ENCODE measurements at regions not wholly inside any gene's neighbourhood (a gene's known extent, or its start where the extent isn't known, plus 50 kb on each side); places are given as distances from the start of the nearest gene placed in this dataset.

- H2BK15ac ChIP-seq (ENCODE audit: low read length): no peak overlapping the region
- no peak overlapping the region for H3K23ac ChIP-seq (ENCODE audit: insufficient read length)
- H2BK20ac ChIP-seq (ENCODE audit: low read length): no peak overlapping the region
- H2BK5ac ChIP-seq (ENCODE audit: low read depth, low read length): no peak overlapping the region
- no peak for DNase-seq (ENCODE audit: low read depth in 1 of 2, low spot score in 2 of 2)
- 85% methylated on average over 6 of the region's 6 CpGs; no CpG with 5 or more reads in 1 of the 2 experiments for WGBS, 2 experiments (ENCODE audit: extremely low coverage in 1 of 2, insufficient coverage in 1 of 2, insufficient read length in 1 of 2, insufficient replicate concordance in 2 of 2, low coverage in 1 of 2, low lambda C conversion rate in 2 of 2, missing lambda C conversion rate in 1 of 2)
- H2BK120ac ChIP-seq (replicated peaks; ENCODE audit: low read depth, low read length): no peak overlapping the region
- H3K23me2 ChIP-seq (ENCODE audit: low read depth, low read length): no peaks in the 10 kb centered on the region
- H3K4ac ChIP-seq (replicated peaks; ENCODE audit: insufficient read length, low read depth, low read length): no peak overlapping the region
- no peaks in the 10 kb centered on the region for H3K79me1 ChIP-seq (ENCODE audit: low read depth, low read length)
- H3K4me1 ChIP-seq (replicated peaks in 1 of 4; ENCODE audit: control insufficient read depth in 3 of 4, insufficient read depth in 4 of 4, low read length in 3 of 4): no peaks in the 10 kb centered on the region
- no peak overlapping the region for H3K4me3 ChIP-seq (ENCODE audit: extremely low read depth in 1 of 4, insufficient read depth in 2 of 4, low read depth in 3 of 4, low read length in 4 of 4)
- H4K5ac ChIP-seq (ENCODE audit: insufficient read length, low read depth, low read length): no peak overlapping the region
- H3K79me2 ChIP-seq (ENCODE audit: control insufficient read depth in 1 of 2, insufficient read depth in 2 of 2, low read length in 2 of 2): no peaks in the 10 kb centered on the region
- H3K9me3 ChIP-seq (ENCODE audit: insufficient read depth in 2 of 2, low read depth in 1 of 2, low read length in 1 of 2): no peaks in the 10 kb centered on the region
- H3K27me3 ChIP-seq (replicated peaks in 1 of 4; ENCODE audit: control insufficient read depth in 3 of 4, extremely low read depth in 1 of 4, insufficient read depth in 3 of 4, low read length in 3 of 4): no peaks in the 10 kb centered on the region
- H3K14ac ChIP-seq (ENCODE audit: insufficient read length): no peak overlapping the region
- H3K27ac ChIP-seq (ENCODE audit: low read depth, low read length): no peak overlapping the region
- H3K56ac ChIP-seq (replicated peaks; ENCODE audit: insufficient read length, low read depth, low read length): no peak overlapping the region
- POLR2A ChIA-PET (ENCODE audit: partially characterized antibody): no interaction called here
- no peaks in the 10 kb centered on the region for H3K36me3 ChIP-seq (ENCODE audit: control insufficient read depth in 2 of 4, insufficient read depth in 4 of 4, low read length in 3 of 4)
- no peaks in the 10 kb centered on the region for H4K20me1 ChIP-seq (replicated peaks in 1 of 2; ENCODE audit: control insufficient read depth in 1 of 2, insufficient read depth in 2 of 2, low read length in 2 of 2)
- no peak overlapping the region for H2AK5ac ChIP-seq (ENCODE audit: low read depth, low read length)
- no peak overlapping the region for H2BK12ac ChIP-seq (ENCODE audit: low read depth, low read length)
- no peak overlapping the region for H3K4me2 ChIP-seq (ENCODE audit: insufficient read depth in 1 of 2, low read depth in 2 of 2, low read length in 2 of 2)
- CTCF ChIA-PET (ENCODE audit: partially characterized antibody): no interaction called here
- no peak overlapping the region for H3K9ac ChIP-seq (replicated peaks in 1 of 4; ENCODE audit: extremely low read depth in 1 of 4, low read depth in 3 of 4, low read length in 3 of 4)
- H4K91ac ChIP-seq (replicated peaks; ENCODE audit: insufficient read length, low read length): no peak overlapping the region
- no peak overlapping the region for H4K8ac ChIP-seq (ENCODE audit: extremely low read depth, insufficient read depth, low read length)
- H2AFZ ChIP-seq (ENCODE audit: low read length): no peak overlapping the region
- FAIRE-seq: no peak
- no peak overlapping the region for H3K18ac ChIP-seq (ENCODE audit: extremely low read depth, low read length)
- TF ChIP-seq CTBP2 (IDR thresholded peaks at IDR 0.05; ENCODE audit: borderline replicate concordance, insufficient read depth, insufficient read length, low read length) (no peak), RFX5 (IDR thresholded peaks at IDR 0.05; ENCODE audit: borderline replicate concordance, low read depth, low read length) (no peak), GABPA (IDR thresholded peaks at IDR 0.05; ENCODE audit: borderline replicate concordance, insufficient read depth, low read length) (no peak), SP4 (IDR thresholded peaks at IDR 0.05; ENCODE audit: low read length) (no peak), SAP30 (IDR thresholded peaks at IDR 0.05; ENCODE audit: insufficient read depth, insufficient replicate concordance, low read length) (no peak), HDAC2 (IDR thresholded peaks at IDR 0.05; ENCODE audit: borderline replicate concordance in 1 of 2, low read depth in 2 of 2, low read length in 2 of 2) (no peak), SIX5 (IDR thresholded peaks at IDR 0.05; ENCODE audit: low read depth, low read length) (no peak), EZH2 (IDR thresholded peaks at IDR 0.05; ENCODE audit: low read depth, low read length, severe bottlenecking) (no peak), FOSL1 (IDR thresholded peaks at IDR 0.05; ENCODE audit: insufficient read depth, low read depth, low read length) (no peak), CREB1 (IDR thresholded peaks at IDR 0.05) (no peak), EP300 (IDR thresholded peaks at IDR 0.05; ENCODE audit: borderline replicate concordance in 1 of 2, low read depth in 2 of 2, low read length in 2 of 2) (no peak), PHF8 (conservative IDR thresholded peaks at IDR 0.05; ENCODE audit: low read depth, low read length) (no peak)
These were observed 558.4 kb downstream of the TYW1 start for GRCh38 chr7:67554986-67555385.

Data from H1 (cell line).